Activated effector memory CD4-positive, alpha-beta T cell treated with anti-CD3 and anti-CD28 coated beads, Interleukin-2, amount 50 U/mL, for 16 hours (primary cell): ENCODE measurements at regions not wholly inside any gene's neighbourhood (a gene's known extent, or its start where the extent isn't known, plus 50 kb on each side); places are given as distances from the start of the nearest gene placed in this dataset.

Experiments used
- DNase-seq: peaks from one replicate; pipeline ENCODE4 v3.0.0-alpha.2; 2020

DNA sequence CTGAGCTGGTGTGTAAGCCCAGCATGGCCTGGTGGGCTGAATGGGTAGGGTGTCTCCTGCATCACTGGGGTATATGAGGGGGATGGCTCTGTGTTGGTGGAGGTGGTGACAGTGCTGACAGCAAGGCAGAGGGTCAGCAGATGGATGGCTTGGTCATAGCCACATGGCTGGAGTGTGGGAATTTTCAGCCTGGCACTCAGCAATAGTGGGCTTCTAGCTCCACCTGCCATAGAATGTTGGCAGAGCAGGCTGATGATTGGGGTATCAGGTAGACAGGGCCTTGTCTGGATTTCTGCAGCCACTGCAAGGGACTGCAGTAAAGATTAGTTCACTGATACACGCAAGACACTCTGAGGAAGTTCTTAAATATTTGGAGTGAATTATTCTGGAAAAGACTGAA, 137.5 kb upstream of the BACH2 start:
- no peak for DNase-seq

DNA sequence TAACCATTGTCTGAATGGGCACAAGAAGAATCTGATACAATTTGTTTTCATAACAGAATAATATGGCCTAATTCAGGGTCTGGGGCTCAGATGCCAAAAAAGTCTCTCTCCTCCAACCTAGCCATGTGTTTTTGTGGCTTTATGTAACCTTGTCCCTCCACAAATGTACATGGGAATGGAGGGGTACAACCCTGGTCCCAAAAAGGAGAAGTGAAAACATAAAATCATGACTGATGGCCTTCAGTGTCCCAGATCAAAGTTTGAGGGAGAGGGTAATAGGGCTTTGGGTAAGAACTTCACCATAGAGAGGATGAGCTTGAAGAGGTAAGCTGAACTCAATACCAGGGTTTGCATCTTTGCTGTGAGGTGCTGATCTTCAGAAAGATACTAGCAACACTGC, 136.3 kb upstream of the BACH2 start:
- DNase-seq: no peak

DNA sequence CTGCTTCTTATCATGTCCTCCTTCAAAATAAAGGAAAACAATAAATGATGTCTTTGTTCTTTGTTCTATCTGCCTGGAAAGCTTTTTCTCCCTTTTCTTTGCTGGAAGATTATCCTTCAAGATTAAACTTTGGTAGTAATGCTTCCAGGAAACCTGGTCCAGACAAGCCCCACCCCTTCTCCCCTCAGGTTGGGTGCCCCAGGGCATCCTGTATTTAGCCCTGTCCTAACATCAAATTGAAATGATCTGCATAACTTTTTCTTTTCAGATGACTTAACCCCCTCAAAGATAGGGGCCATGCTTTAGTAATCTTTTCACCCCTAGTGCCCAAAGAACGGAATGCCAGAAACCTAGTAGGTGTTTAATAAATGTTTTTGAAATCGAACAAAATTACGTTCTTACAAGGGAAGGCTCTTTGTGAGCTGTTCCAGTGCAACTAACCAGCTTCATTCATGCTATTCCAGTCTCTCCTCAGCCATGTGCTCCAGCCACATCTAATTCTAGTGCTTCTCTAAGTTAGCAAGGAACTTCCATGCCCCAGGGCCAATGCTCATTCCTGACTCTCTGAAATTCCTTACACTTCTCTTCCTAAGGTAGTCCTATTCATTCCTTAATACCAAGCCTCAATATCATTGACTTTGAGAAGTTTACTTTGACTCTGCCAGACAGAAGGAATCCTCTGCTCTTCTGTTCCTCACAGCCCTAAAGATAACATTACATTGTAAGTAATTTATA, 135.6 kb upstream of the BACH2 start:
- no peak for DNase-seq

- DNase-seq: no peak
Measured at GRCh38 chr6:90431576-90431975, 134.9 kb upstream of the BACH2 start.

DNA sequence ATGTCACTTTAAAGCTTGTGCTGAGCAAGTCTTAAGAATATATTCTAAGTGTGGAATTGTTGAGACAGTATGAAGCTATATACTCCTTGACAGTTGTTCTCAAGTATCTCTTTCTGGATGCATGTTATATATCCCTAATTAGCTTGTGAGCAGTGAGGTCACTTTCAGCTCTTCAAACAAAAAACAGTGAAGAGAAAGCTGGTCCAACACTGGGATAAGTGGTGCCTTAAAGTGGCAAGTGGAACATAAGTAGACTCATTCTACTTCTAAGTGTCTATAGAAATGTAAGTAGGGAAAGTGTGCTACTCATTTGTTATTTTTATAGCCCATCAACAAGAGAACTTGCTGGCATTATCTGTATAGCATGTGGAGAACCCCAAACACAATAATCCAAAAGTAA, 133.1 kb upstream of the BACH2 start:
- DNase-seq: no peak

- DNase-seq: no peak
Measured at GRCh38 chr6:90428514-90428913, 131.9 kb upstream of the BACH2 start.

DNA sequence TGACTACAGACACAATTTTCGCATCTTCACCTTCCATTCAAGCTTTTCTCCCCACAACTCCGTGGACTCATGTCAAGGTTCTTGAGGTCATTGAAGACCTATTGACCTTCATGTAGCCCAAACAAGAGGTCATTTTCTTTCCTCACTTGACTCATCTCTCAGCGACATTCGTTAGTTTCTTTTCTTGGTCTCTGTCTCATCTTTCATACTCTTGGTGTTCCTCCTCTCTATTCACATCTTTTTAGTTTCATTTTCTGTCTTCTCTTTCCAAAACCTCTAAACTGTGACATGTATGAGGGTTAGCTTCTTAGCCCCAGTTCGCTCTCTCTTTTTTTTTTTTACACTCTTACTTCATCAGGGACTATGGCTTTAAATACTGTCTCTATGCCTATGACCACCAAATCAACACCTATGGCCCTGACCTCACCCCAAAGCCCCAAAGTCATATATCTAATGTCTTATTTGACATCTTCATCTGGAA, 128.6 kb upstream of the BACH2 start:
- DNase-seq: no peak

DNA sequence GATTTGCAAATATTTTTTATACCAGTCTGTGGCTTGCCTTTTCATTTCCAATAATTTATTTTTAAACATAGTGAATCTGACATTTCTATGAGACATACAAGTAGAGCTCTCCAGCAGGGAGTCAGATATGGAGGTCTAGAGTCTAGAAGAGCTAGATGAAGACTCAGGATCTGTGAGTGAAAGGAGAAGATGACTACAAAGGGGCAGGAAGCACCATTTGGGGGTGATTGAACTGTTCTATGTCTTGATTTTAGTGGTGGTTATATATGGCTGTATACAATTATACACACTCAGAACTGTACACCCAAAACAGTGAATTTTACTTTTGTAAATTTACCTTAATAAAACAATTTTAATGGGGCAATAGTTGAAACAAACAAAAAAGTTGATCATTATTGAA, 127.9 kb upstream of the BACH2 start:
- no peak for DNase-seq

- no peak for DNase-seq
Measured at GRCh38 chr6:90421666-90422065, 125.0 kb upstream of the BACH2 start.

DNA sequence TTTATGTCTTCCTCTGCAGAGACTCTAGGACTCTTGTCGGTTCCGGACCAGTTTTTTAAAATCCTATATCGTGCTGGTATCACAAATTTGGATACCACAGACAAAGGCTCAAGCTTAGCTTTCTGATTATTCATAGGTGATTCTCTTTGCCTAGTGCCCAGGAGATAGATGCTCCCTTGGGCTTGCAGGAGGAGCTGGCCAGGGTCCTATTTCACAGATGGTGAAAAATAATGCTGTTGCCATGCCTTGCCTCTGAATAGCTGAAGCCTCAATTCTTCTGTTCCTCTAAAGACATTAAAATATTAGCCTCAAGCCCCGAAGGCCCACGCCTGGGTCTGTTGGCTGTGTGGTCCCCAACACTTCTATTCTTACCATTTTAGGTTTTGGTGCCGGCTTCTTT, 123.9 kb upstream of the BACH2 start:
- no peak for DNase-seq

DNA sequence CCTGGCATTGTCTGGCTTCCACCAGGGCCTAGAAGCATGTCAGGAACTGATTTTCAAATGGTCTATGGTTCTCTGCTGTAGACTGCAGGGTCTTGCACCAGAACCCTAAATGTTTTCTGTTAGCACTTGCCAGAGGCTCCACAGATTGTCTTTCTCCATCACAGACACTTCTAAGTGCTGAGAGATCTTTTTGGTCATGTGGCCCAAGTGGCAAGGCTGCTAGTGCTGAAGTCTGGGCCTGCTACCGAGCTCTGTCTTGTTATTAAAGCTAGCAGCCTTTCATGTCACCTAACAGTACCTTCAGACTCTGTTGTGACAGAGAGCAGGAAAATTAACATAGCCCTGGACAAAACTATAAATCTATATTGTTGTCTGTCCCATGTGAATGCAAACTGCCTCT, 120.7 kb upstream of the BACH2 start:
- no peak for DNase-seq

GRCh38 chr6:90416322-90416721, 119.7 kb upstream of the BACH2 start:
- no peak for DNase-seq

GRCh38 chr6:90415178-90415577, 118.5 kb upstream of the BACH2 start:
- no peak for DNase-seq

- DNase-seq: no peak
Measured at GRCh38 chr6:90414352-90414751, 117.7 kb upstream of the BACH2 start.

DNA sequence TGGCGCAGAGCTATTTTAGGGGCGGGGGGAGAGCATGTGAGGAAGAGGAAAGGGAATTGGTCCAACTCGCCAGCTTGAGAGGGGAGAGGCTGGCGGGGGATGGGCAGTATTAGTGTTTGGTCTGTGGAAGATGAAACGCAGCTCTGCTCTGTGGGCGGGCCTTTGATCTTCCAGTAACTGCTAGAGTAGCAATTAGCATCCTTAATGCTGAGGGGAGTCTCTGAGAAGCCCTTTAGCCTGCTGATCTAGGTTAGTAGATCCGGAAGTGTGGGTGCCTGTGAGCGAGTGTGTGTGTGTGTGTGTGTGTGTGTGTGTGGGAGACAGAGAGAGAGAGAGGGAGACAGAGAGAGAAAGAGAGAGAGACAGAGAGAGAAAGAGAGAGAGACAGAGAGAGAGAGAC, 117.2 kb upstream of the BACH2 start:
- DNase-seq: peak; percentile 90

DNA sequence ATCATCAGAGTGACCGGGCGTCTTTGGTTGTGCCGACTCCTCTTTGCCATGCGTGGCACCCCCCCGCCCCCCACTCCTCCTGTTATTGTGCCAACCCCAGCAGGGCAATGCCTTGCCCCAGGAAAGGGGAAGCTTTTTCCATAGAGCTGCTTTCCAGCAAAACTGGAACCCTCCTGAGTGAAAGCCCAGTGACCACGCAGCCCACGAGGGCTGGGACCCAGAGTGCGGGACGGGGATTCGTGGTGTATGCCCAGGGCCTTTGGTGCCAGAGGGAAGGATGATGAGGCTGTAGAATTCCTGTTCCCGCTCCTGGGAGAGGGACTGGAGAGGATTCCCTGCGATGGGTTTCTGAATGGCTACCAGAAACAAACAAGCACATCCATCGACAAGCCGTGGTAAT, 116.8 kb upstream of the BACH2 start:
- DNase-seq: no peak

- DNase-seq: peak; percentile 67
Measured at GRCh38 chr6:90412538-90413369, 116.1 kb upstream of the BACH2 start.

DNA sequence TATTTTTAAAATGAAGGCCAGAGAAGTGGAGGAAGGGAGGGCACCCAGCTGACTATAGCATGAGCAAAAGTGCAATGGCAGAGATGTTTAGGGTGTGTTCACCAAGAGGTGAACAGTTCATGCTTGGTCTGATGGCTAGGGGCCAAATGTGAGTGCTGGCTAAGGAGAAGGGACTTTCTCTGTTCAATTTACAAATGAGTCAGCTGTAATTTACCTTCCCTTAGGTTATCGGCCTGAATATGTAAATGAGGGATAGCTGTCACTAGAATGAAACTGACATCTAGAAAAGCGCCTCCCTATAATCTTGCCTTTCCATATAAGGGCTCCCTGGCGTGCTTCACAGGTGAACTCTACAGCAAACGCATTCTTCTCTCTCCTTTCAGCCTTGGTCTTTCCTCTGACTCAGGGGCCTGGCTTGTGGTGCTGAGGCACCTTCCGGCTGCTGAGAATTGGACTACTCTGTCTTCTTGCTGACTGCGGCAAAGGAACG, 114.7 kb upstream of the BACH2 start:
- peak; percentile 89 for DNase-seq

DNA sequence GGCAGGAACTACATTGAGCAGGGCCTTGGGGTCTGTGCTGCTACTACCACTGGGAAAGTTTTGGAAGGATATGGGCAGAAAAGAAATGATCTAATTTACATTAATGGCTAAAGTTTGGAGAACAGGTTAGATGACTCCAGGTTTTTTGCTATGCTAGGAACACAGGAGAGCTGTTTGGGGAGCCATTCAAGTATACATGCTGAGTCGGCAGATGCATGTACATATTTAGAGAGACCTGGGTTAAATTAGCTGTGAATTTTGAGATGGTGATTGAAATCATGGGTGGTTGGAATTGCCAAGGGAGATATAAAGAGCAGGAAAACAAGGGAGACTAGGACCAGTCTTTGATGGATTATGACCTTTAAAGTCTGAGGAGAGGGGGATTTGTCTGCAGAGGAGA, 113.1 kb upstream of the BACH2 start:
- DNase-seq: no peak

GRCh38 chr6:90406957-90407356, 110.3 kb upstream of the BACH2 start:
- DNase-seq: no peak

DNA sequence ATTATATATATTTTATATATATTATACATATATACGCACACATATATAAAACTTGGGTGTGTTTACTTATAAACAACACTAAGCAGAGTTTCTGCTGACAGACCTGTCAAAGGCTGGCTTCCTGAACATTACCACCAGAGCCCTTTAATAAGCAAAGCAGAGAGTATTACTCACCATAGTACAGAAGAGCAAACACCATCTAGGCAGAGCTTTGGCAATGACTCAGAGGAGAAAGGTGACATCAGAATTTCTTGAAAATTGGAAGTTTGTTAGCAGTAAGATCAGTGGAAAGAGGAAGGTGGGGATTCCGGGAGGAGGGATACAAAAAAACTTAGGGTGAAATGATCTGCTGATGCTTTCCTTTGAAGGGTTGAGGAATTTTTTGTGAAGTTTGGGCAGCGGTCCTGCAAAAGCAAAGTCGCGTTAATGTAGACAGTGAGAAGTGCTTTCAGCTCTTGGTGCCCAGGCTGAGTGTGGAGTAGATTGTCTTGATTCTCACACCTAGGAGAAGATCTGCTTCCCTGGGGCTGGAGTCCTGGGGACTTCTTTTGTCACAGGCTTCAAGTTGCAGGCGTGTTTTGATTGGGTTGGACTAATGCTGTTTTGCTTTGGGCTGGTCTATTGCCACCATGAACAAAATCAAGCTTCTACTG, 109.6 kb upstream of the BACH2 start:
- DNase-seq: no peak

- DNase-seq: no peak
Measured at GRCh38 chr6:90403489-90404381, 107.1 kb upstream of the BACH2 start.

GRCh38 chr6:90402831-90403192, 106.2 kb upstream of the BACH2 start:
- no peak for DNase-seq
